GM12878 (cell line): ENCODE measurements at regions not wholly inside any gene's neighbourhood (a gene's known extent, or its start where the extent isn't known, plus 50 kb on each side); places are given as distances from the start of the nearest gene placed in this dataset.

ENCODE experiments used
- ATAC-seq: fragments of 200-7000 bp; cut with Tn5 transposase; 3 replicates; pipeline ENCODE4 v1.9.1; 2020; ENCODE audit warnings: mild to moderate bottlenecking, moderate library complexity
- BruUV-seq: library from RNA; stranded (reverse); fragments of 400-500 nt; replicated peaks from 2 replicates; lab custom pipeline; 2021; lab: Mats Ljungman, UMichigan
- CTCF ChIA-PET: fragments of 300-600 bp; sonication (Branson Sonifier 250); formaldehyde crosslinking; extraction: SDS; loops from one replicate; lab custom pipeline; 2021; ENCODE audit warnings: inconsistent platforms; lab: Yijun Ruan, JAX
- POLR2A ChIA-PET: fragments of 350-600 bp; formaldehyde crosslinking; extraction: SDS; loops from one replicate; lab custom pipeline; 2021; ENCODE audit warnings: inconsistent platforms; lab: Charles Lee
- RAD21 ChIA-PET: fragments of 300-600 bp; sonication (Branson Sonifier 250); formaldehyde crosslinking; loops from one replicate; lab custom pipeline; 2023; ENCODE audit warnings: antibody characterized with exemption; ENCODE audit not compliant: unreplicated experiment; lab: Charles Lee
- SMC1A ChIA-PET: fragments of 300-600 bp; sonication (Branson Sonifier 250); formaldehyde crosslinking; loops from one replicate; lab custom pipeline; 2023; ENCODE audit not compliant: unreplicated experiment, uncharacterized antibody; lab: Charles Lee
- DNase-seq: peaks from one replicate; pipeline ENCODE4 v3.0.0-alpha.2; 2011; ENCODE audit warnings: low read depth, low spot score
- FAIRE-seq: peaks from 3 replicates; lab custom pipeline; 2011; peaks lifted over from hg19 to GRCh38; lab: Jason Lieb, UNC
- H2AFZ ChIP-seq: 2 replicates; pipeline ENCODE4 v1.6.0; 2011; ENCODE audit warnings: low read depth, low read length, control low read depth; ENCODE audit not compliant: control insufficient read depth
- H3K27ac ChIP-seq: 2 replicates; pipeline ENCODE4 v1.5.1; 2011; ENCODE audit warnings: control low read depth; ENCODE audit not compliant: control insufficient read depth, insufficient read depth
- H3K27me3 ChIP-seq, 2 experiments: replicated peaks in 1 of 2; 2 replicates each; pipeline versions ENCODE4 v1.6.0 to v1.6.1; 2011; ENCODE audit warnings: low read length in 1 of 2; ENCODE audit not compliant: control insufficient read depth in 2 of 2, insufficient read depth in 2 of 2
- H3K36me3 ChIP-seq, 2 experiments: 2 replicates each; pipeline ENCODE4 v1.5.1; 2011; ENCODE audit warnings: low read length in 1 of 2; ENCODE audit not compliant: control insufficient read depth in 2 of 2, insufficient read depth in 2 of 2
- H3K4me1 ChIP-seq: 2 replicates; pipeline ENCODE4 v1.6.1; 2011; ENCODE audit warnings: mild to moderate bottlenecking, low read length, moderate library complexity, mixed read lengths; ENCODE audit not compliant: control insufficient read depth, insufficient read depth
- H3K4me2 ChIP-seq: 2 replicates; pipeline ENCODE4 v1.6.0; 2011; ENCODE audit warnings: control low read depth; ENCODE audit not compliant: control insufficient read depth, insufficient read depth
- H3K4me3 ChIP-seq: fragments of 200-600 bp; sonication (generic); 2 replicates; pipeline ENCODE4 v1.5.1; 2016
- H3K79me2 ChIP-seq: 2 replicates; pipeline ENCODE4 v1.6.0; 2011; ENCODE audit warnings: low read length; ENCODE audit not compliant: control insufficient read depth, insufficient read depth
- H3K9ac ChIP-seq: 2 replicates; pipeline ENCODE4 v1.8.0; 2011; ENCODE audit warnings: low read length, control low read depth, mixed read lengths; ENCODE audit not compliant: control insufficient read depth, insufficient read depth
- H3K9me3 ChIP-seq: replicated peaks from 3 replicates; pipeline ENCODE4 v1.5.1; 2011; ENCODE audit warnings: mild to moderate bottlenecking, low read length; ENCODE audit not compliant: control insufficient read depth, insufficient read depth
- H4K20me1 ChIP-seq: 2 replicates; pipeline ENCODE4 v1.6.0; 2011; ENCODE audit not compliant: control insufficient read depth, insufficient read depth
- BCLAF1 ChIP-seq: fragments of 450-650 bp; IDR thresholded peaks from 2 replicates; pipeline ENCODE4 v1.6.1; 2017; ENCODE audit warnings: antibody characterized with exemption, mild to moderate bottlenecking, moderate library complexity
- BMI1 ChIP-seq: fragments of 450-650 bp; IDR thresholded peaks from 2 replicates; pipeline ENCODE4 v1.6.1; 2016; ENCODE audit warnings: mild to moderate bottlenecking, moderate library complexity, borderline replicate concordance
- CBX3 ChIP-seq: fragments of 200-600 bp; sonication (generic); IDR thresholded peaks from 2 replicates; pipeline ENCODE4 v1.6.1; 2016; ENCODE audit warnings: low read depth, borderline replicate concordance
- CHD1 ChIP-seq: IDR thresholded peaks from 2 replicates; pipeline ENCODE4 v1.6.1; 2012; ENCODE audit warnings: low read depth, low read length, improper control_type of control experiment
- GATAD2B ChIP-seq: fragments of 450-650 bp; conservative IDR thresholded peaks from 2 replicates; pipeline ENCODE4 v1.6.1; 2017; ENCODE audit warnings: low read depth, mild to moderate bottlenecking, moderate library complexity
- HSF1 ChIP-seq: fragments of 150-350 bp; IDR thresholded peaks from 2 replicates; pipeline ENCODE4 v1.6.1; 2014; ENCODE audit warnings: mild to moderate bottlenecking, low read depth, low read length
- IRF5 ChIP-seq: fragments of 450-650 bp; IDR thresholded peaks from 2 replicates; pipeline ENCODE4 v1.6.1; 2017; ENCODE audit warnings: borderline replicate concordance
- JUNB ChIP-seq: IDR thresholded peaks from 2 replicates; pipeline ENCODE4 v1.6.1; 2016; ENCODE audit warnings: antibody characterized with exemption, mild to moderate bottlenecking
- MYB ChIP-seq: fragments of 150-350 bp; IDR thresholded peaks from 2 replicates; pipeline ENCODE4 v1.6.1; 2014; ENCODE audit warnings: mild to moderate bottlenecking, low read depth, low read length, borderline replicate concordance
- NFYB ChIP-seq: IDR thresholded peaks from 2 replicates; pipeline ENCODE4 v1.6.1; 2011; ENCODE audit warnings: low read depth, mild to moderate bottlenecking, low read length, improper control_type of control experiment, moderate library complexity; ENCODE audit not compliant: insufficient read depth
- NR2F1 ChIP-seq: fragments of 450-650 bp; conservative IDR thresholded peaks from 2 replicates; pipeline ENCODE4 v1.6.1; 2017; ENCODE audit warnings: mild to moderate bottlenecking
- PAX8 ChIP-seq: fragments of 450-650 bp; IDR thresholded peaks from 2 replicates; pipeline ENCODE4 v1.6.1; 2017; ENCODE audit warnings: mild to moderate bottlenecking, moderate library complexity
- POLR2A ChIP-seq: IDR thresholded peaks from 2 replicates; pipeline ENCODE4 v1.6.1; 2011; ENCODE audit warnings: low read depth, mild to moderate bottlenecking, low read length
- POLR2AphosphoS5 ChIP-seq: IDR thresholded peaks from 2 replicates; pipeline ENCODE4 v1.6.1; 2011; ENCODE audit warnings: mild to moderate bottlenecking, low read length, inconsistent platforms
- RCOR1 ChIP-seq: conservative IDR thresholded peaks from 2 replicates; pipeline ENCODE4 v1.6.1; 2012; ENCODE audit warnings: low read depth, low read length, improper control_type of control experiment
- SREBF2 ChIP-seq: IDR thresholded peaks from 2 replicates; pipeline ENCODE4 v1.6.1; 2012; ENCODE audit warnings: mild to moderate bottlenecking, low read length
- STAT1 ChIP-seq: fragments of 450-650 bp; conservative IDR thresholded peaks from 2 replicates; pipeline ENCODE4 v1.6.1; 2014; ENCODE audit warnings: antibody characterized with exemption, mild to moderate bottlenecking
- STAT3 ChIP-seq: IDR thresholded peaks from 2 replicates; pipeline ENCODE4 v1.6.1; 2011; ENCODE audit warnings: low read depth, low read length, improper control_type of control experiment
- USF2 ChIP-seq: IDR thresholded peaks from 2 replicates; pipeline ENCODE4 v1.6.1; 2011; ENCODE audit warnings: low read depth, low read length, improper control_type of control experiment, borderline replicate concordance
- WGBS: methylation state at CpG from one replicate; pipeline ENCODE4 v1.1.6; 2016; ENCODE audit warnings: low lambda C conversion rate; ENCODE audit not compliant: insufficient replicate concordance, insufficient coverage; ENCODE audit errors: missing lambda C conversion rate; 5-methylcytosine and 5-hydroxymethylcytosine counted together
- in situ Hi-C: fragments of 300-500 bp; cut with MboI; formaldehyde crosslinking; loops from 9 replicates; pipeline ENCODE4 v1.14.3; 2018; ENCODE audit warnings: mixed read lengths
- intact Hi-C: fragments of 100-400 bp; cut with micrococcal nuclease; formaldehyde crosslinking; loops from one replicate; pipeline ENCODE4 v1.14.2; 2022; ENCODE audit not compliant: unreplicated experiment

GRCh38 chr22:27292542-27293299 lies 508.8 kb downstream of the MN1 start:
- ATAC-seq (no peak), DNase-seq (no peak), FAIRE-seq (no peak)
- POLR2A ChIA-PET = no interaction called here
- Histone ChIP-seq H3K4me3 (no peak overlapping the region), H3K27me3 (no peaks in the 10 kb centered on the region), H3K4me1 (no peaks in the 10 kb centered on the region), H4K20me1 (no peaks in the 10 kb centered on the region), H3K4me2 (no peak overlapping the region), H2AFZ (no peak overlapping the region), H3K9me3 (no peaks in the 10 kb centered on the region), H3K79me2 (no peaks in the 10 kb centered on the region), H3K27ac (no peak overlapping the region), H3K9ac (no peak overlapping the region), H3K36me3 (no peaks in the 10 kb centered on the region)
- SMC1A ChIA-PET = no interaction called here
- RAD21 ChIA-PET = no interaction called here
- BruUV-seq = no TSS peak
- in situ Hi-C loops = no loop called here
- 9% methylated on average over 7 of the region's 7 CpGs for WGBS
- TF ChIP-seq MYB (no peak), POLR2A (no peak), HSF1 (no peak), RCOR1 (no peak), IRF5 (no peak), CHD1 (no peak), JUNB (no peak), NR2F1 (no peak), PAX8 (no peak), BMI1 (no peak), USF2 (no peak), CBX3 (no peak), SREBF2 (no peak), NFYB (no peak), STAT3 (no peak), BCLAF1 (no peak), POLR2AphosphoS5 (no peak), STAT1 (no peak), GATAD2B (no peak)
- intact Hi-C loops = no loop called here
- CTCF ChIA-PET = no interaction called here
